Ovary (tissue), 3 donors: ENCODE measurements at regions not wholly inside any gene's neighbourhood (a gene's known extent, or its start where the extent isn't known, plus 50 kb on each side); places are given as distances from the start of the nearest gene placed in this dataset.

Experiments used
- POLR2A ChIP-seq: fragments of 450-650 bp; IDR thresholded peaks from one replicate; pipeline ENCODE4 v1.6.1; 2017; ENCODE audit warnings: antibody characterized with exemption, mild to moderate bottlenecking, moderate library complexity
- TF ChIP-seq, protein P1 (sequence below), 3 donors: fragments of 450-650 bp in 2 of 3; fragments of 200-600 bp in 1 of 3; IDR thresholded peaks; one replicate each; pipeline versions ENCODE4 v1.5.1 to v1.8.0; 2016 to 2022; ENCODE audit warnings: antibody characterized with exemption in 3 of 3, mild to moderate bottlenecking in 1 of 3
- donor health status: DM: no; HTN: no; CAD: no.

DNA sequence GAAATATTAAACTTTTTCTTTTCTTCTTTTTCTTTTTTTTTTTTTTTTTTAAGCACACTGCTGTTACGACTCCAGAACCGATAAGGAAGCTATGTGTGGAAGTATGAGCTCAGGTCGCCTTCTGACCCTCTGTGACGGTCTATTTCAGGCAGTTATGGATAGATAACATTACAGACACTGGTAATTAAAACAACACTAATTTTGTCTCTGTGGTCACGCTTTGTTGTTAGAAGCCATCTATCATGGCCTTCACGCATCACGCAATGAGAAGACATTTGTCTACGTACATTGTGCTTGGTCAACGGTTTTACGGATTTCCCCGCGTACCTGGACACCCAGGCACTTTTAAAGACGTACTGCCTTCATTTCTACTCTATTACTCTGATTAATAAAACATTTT is 306.0 kb upstream of the ZNF507 start:
- TF ChIP-seq, protein P1, sequence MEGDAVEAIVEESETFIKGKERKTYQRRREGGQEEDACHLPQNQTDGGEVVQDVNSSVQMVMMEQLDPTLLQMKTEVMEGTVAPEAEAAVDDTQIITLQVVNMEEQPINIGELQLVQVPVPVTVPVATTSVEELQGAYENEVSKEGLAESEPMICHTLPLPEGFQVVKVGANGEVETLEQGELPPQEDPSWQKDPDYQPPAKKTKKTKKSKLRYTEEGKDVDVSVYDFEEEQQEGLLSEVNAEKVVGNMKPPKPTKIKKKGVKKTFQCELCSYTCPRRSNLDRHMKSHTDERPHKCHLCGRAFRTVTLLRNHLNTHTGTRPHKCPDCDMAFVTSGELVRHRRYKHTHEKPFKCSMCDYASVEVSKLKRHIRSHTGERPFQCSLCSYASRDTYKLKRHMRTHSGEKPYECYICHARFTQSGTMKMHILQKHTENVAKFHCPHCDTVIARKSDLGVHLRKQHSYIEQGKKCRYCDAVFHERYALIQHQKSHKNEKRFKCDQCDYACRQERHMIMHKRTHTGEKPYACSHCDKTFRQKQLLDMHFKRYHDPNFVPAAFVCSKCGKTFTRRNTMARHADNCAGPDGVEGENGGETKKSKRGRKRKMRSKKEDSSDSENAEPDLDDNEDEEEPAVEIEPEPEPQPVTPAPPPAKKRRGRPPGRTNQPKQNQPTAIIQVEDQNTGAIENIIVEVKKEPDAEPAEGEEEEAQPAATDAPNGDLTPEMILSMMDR (IDR thresholded peaks at IDR 0.05) = no peak
- TF ChIP-seq POLR2A = no peak
